Cardiac muscle cell (in vitro differentiated cells and primary cell): ENCODE measurements at regions not wholly inside any gene's neighbourhood (a gene's known extent, or its start where the extent isn't known, plus 50 kb on each side); places are given as distances from the start of the nearest gene placed in this dataset.

ENCODE experiments used
- DNase-seq, 2 donors: peaks; one replicate each; pipeline versions ENCODE4 v3.0.0 to v3.0.0-alpha.2; 2010 to 2017; ENCODE audit warnings: low read depth in 1 of 2, low spot score in 1 of 2
- H3K27ac ChIP-seq: fragments of 200-600 bp; sonication (generic); 2 replicates; pipeline ENCODE4 v1.5.1; 2016
- H3K27me3 ChIP-seq: fragments of 200-600 bp; sonication (generic); 2 replicates; pipeline ENCODE4 v1.6.0; 2016; ENCODE audit warnings: control low read depth
- H3K36me3 ChIP-seq: fragments of 200-600 bp; sonication (generic); 2 replicates; pipeline ENCODE4 v1.5.1; 2016; ENCODE audit warnings: control low read depth
- H3K4me1 ChIP-seq: fragments of 200-600 bp; sonication (generic); 2 replicates; pipeline ENCODE4 v1.8.1; 2017; ENCODE audit warnings: low read depth, mild to moderate bottlenecking, mixed run types
- H3K4me3 ChIP-seq: fragments of 200-600 bp; sonication (generic); 2 replicates; pipeline ENCODE4 v1.5.1; 2016; ENCODE audit warnings: mild to moderate bottlenecking
- H3K9me3 ChIP-seq: fragments of 200-600 bp; sonication (generic); 2 replicates; pipeline ENCODE4 v1.5.1; 2017; ENCODE audit warnings: low read depth, mild to moderate bottlenecking, control low read depth
- CTCF ChIP-seq: IDR thresholded peaks from 2 replicates; pipeline ENCODE4 v1.5.1; 2012; ENCODE audit warnings: low read depth, mild to moderate bottlenecking, low read length

DNA sequence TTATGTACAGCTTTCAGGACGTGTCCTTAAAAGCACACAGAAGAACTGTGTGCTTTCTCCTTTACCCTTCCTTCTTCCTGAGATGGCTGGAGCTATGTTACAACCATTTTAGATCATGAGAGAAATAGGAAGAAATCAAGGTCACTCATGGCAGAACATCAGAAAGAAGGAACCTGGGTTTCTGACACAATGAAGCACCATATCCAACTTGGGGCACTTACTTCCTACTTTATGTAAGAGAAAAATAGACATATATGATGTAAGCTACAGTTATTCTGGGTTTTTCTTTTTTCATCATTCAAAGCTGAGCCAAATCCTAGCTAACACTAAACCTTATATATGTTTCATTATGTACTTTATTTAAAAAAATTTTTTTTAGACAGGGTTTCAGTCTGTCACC lies 79.5 kb downstream of the FAM161A start:
- no peak for TF ChIP-seq CTCF
- Histone ChIP-seq H3K4me3 (no peak overlapping the region), H3K27ac (no peak overlapping the region), H3K36me3 (no peaks in the 10 kb centered on the region), H3K4me1 (no peaks in the 10 kb centered on the region), H3K27me3 (peaks cover 5% of the 10 kb centered on the region), H3K9me3 (no peaks in the 10 kb centered on the region)
- DNase-seq: no peak

- TF ChIP-seq CTCF: no peak
- Histone ChIP-seq H3K9me3 (no peaks in the 10 kb centered on the region), H3K4me1 (no peaks in the 10 kb centered on the region), H3K27me3 (peaks cover 5% of the 10 kb centered on the region), H3K36me3 (no peaks in the 10 kb centered on the region), H3K27ac (no peak overlapping the region), H3K4me3 (no peak overlapping the region)
- no peak for DNase-seq
Measured at GRCh38 chr2:61771904-61772845, 81.7 kb downstream of the FAM161A start.

DNA sequence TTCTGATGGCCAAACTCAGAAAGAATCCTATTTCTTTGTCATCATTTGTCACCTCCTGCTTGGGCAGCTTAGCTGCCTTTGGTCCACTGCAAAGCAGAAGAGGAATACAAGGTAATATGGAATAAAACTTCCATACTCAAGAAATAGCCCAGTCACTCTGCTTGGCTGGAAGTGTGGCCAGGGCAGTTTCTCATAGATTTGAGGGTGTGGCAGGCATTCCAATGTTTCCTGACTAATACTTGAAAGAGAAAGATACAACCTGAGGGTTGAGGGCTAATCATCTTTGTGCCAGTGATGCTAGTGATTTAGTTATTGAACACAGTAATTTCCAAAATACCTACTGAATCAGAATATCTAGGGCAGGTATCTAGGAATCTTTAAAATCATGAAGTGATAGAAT lies 83.1 kb downstream of the FAM161A start:
- no peak for TF ChIP-seq CTCF
- H3K36me3 ChIP-seq: no peaks in the 10 kb centered on the region
- DNase-seq: no peak
- H3K4me1 ChIP-seq: no peaks in the 10 kb centered on the region
- H3K27me3 ChIP-seq: peaks cover 5% of the 10 kb centered on the region
- H3K27ac ChIP-seq: no peak overlapping the region
- H3K9me3 ChIP-seq: no peaks in the 10 kb centered on the region
- no peak overlapping the region for H3K4me3 ChIP-seq

- Histone ChIP-seq H3K27me3 (peaks cover 5% of the 10 kb centered on the region), H3K9me3 (no peaks in the 10 kb centered on the region), H3K4me1 (no peaks in the 10 kb centered on the region), H3K27ac (no peak overlapping the region), H3K36me3 (no peaks in the 10 kb centered on the region), H3K4me3 (no peak overlapping the region)
- no peak for DNase-seq
- TF ChIP-seq CTCF: no peak
Measured at GRCh38 chr2:61770298-61770697, 83.6 kb downstream of the FAM161A start.

GRCh38 chr2:61769093-61769675 lies 84.7 kb downstream of the FAM161A start:
- H3K27me3 ChIP-seq: peaks cover 5% of the 10 kb centered on the region
- TF ChIP-seq CTCF: no peak

More at GRCh38 chr2:61769093-61769675, 84.7 kb downstream of the FAM161A start:
- Histone ChIP-seq H3K36me3 (no peaks in the 10 kb centered on the region), H3K4me3 (no peak overlapping the region), H3K9me3 (no peaks in the 10 kb centered on the region), H3K4me1 (no peaks in the 10 kb centered on the region), H3K27ac (no peak overlapping the region)
- no peak for DNase-seq
